Activated naive CD4-positive, alpha-beta T cell treated with anti-CD3 and anti-CD28 coated beads, Interleukin-2, amount 10 ng/mL, durations not matched to agents 7 days and 5 days (primary cell): ENCODE measurements at regions not wholly inside any gene's neighbourhood (a gene's known extent, or its start where the extent isn't known, plus 50 kb on each side); places are given as distances from the start of the nearest gene placed in this dataset.
"Not testable (repeated sequence)": the region's sequence is repeated elsewhere in the genome, so short reads cannot be mapped to it uniquely, and the experiment has no call there.

Source experiments
- CTCF ChIA-PET: fragments of 350-600 bp; sonication (Branson Sonifier 250); formaldehyde crosslinking; loops from one replicate; lab custom pipeline; 2021; ENCODE audit warnings: antibody characterized with exemption; lab: Charles Lee
- DNase-seq: peaks from one replicate; pipeline ENCODE4 v3.0.0-alpha.2; 2020
- H3K27ac Mint-ChIP-seq: one replicate; pipeline ENCODE4 v1.8.0; 2021; ENCODE audit warnings: mild to moderate bottlenecking, moderate library complexity, mixed read lengths
- H3K27me3 Mint-ChIP-seq: one replicate; pipeline ENCODE4 v1.8.0; 2021; ENCODE audit warnings: mild to moderate bottlenecking, mixed read lengths
- H3K36me3 Mint-ChIP-seq: one replicate; pipeline ENCODE4 v1.8.0; 2021; ENCODE audit warnings: mixed read lengths
- H3K4me1 Mint-ChIP-seq: one replicate; pipeline ENCODE4 v1.8.0; 2021; ENCODE audit warnings: mixed read lengths
- H3K4me3 Mint-ChIP-seq: one replicate; pipeline ENCODE4 v1.8.0; 2021; ENCODE audit warnings: mild to moderate bottlenecking, moderate library complexity, mixed read lengths
- H3K9me3 Mint-ChIP-seq: one replicate; pipeline ENCODE4 v1.8.0; 2021; ENCODE audit warnings: mixed read lengths

DNA sequence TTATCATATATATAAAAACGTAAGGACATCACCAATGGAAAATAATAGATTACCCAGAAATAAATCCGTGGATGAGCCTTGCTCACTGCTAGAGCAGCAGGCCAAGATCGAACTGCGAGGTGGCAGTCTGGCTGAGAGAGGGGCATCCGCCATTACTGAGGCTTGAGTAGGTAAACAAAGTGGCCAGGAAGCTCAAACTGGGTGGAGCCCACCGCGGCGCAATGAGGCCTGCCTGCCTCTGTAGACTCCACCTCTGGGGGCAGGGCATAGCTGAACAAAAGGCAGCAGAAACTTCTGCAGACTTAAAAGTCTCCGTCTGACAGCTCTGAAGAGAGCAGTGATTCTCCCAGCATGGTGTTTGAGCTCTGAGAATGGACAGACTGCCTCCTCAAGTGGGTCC is 1018.0 kb upstream of the SLC39A10 start:
- DNase-seq, H3K36me3 Mint-ChIP-seq, CTCF ChIA-PET, H3K27me3 Mint-ChIP-seq, H3K27ac Mint-ChIP-seq, H3K4me1 Mint-ChIP-seq, H3K4me3 Mint-ChIP-seq, H3K9me3 Mint-ChIP-seq: not testable (repeated sequence)

DNA sequence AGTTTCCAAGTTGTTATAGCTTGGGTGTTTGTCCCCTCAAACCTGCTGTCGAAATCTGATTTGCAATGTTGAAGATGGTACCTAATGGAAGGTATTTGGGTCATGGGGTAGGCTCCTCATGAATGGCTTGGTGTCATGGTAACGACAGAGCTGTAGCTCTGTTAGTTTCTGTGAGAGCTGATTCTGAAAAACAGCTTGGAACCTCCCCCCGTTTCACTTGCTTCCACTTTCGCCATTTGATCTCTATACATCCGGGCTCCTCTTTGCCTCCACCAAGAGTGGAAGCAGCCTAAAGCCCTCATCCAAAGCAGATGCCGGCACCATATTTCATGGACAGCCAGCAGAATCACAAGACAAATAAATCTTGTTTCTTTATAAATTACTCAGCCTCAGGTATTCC is 1035.1 kb upstream of the SLC39A10 start:
- Mint-ChIP-seq H3K9me3 (no peaks in the 10 kb centered on the region), H3K4me1 (no peaks in the 10 kb centered on the region), H3K27ac (no peak overlapping the region), H3K27me3 (no peaks in the 10 kb centered on the region), H3K36me3 (no peaks in the 10 kb centered on the region), H3K4me3 (no peak overlapping the region)
- DNase-seq, result no peak
- CTCF ChIA-PET, result no interaction called here

DNA sequence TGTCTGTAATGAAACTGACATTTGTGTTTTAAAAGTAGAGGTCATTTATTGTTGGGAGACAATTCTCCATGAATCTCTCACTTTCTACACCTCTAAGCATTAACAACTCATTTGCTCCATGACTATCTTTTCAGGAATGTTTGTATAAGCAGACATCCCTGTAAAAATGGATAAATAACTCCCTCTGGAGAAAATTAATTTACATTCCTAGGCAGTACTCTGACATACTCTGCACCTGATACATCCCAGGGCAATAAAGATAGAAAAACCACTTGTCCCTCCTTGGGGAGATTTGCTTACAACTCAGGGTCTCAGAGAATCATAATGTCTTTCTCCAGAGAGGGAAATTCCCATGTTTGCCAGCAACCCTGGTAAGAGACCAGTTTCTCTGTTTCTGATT is 1037.7 kb upstream of the SLC39A10 start:
- H3K27ac Mint-ChIP-seq, result no peak overlapping the region

DNA sequence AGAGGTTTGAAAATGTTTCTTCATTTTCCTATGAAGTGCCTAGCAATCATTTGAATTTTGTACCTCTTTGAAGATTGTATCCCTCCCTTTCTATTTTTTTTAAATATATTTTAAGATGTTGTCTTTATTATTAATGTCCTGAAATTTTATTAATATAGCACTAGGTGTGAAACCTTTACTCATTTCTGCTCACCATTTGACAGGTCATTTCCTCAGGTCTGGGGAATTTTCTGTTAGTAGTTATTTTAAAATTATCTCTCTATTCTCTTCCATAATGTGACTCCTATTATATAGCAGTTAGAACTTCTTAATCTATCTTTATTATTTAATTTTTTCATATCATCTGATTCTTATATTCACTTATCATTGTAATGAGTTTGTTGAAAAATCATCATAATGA is 1038.6 kb upstream of the SLC39A10 start:
- Mint-ChIP-seq H3K4me3 (no peak overlapping the region), H3K36me3 (no peaks in the 10 kb centered on the region), H3K9me3 (no peaks in the 10 kb centered on the region), H3K27ac (no peak overlapping the region), H3K27me3 (no peaks in the 10 kb centered on the region), H3K4me1 (no peaks in the 10 kb centered on the region)
- CTCF ChIA-PET, result no interaction called here
- no peak for DNase-seq

More for the DNA sequence above, 1037.7 kb upstream of the SLC39A10 start:
- CTCF ChIA-PET, result no interaction called here
- no peak overlapping the region for H3K4me3 Mint-ChIP-seq
- H3K27me3 Mint-ChIP-seq, result no peaks in the 10 kb centered on the region
- no peaks in the 10 kb centered on the region for H3K4me1 Mint-ChIP-seq
- H3K36me3 Mint-ChIP-seq, result no peaks in the 10 kb centered on the region
- no peaks in the 10 kb centered on the region for H3K9me3 Mint-ChIP-seq
- no peak for DNase-seq

DNA sequence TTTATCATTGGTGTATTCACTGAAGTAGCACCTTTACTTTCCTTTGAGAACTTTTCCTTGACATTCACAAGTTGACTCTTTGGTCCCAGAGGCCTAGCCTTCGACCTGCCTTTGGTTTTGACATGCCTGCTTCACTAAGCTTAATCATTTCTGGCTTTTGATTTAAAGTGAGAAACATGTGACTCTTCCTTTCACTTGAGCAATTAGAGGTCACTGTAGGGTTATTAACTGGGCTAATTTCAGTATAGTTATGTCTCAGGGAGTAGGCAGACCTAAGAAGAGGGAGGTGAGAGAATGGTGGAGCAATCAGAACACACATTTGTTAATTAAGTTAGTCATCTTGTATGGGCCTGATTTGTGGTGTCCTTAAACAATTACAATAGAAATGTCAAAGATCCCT is 1040.7 kb upstream of the SLC39A10 start:
- CTCF ChIA-PET, result no interaction called here
- H3K9me3 Mint-ChIP-seq, result peaks cover 6% of the 10 kb centered on the region

DNA sequence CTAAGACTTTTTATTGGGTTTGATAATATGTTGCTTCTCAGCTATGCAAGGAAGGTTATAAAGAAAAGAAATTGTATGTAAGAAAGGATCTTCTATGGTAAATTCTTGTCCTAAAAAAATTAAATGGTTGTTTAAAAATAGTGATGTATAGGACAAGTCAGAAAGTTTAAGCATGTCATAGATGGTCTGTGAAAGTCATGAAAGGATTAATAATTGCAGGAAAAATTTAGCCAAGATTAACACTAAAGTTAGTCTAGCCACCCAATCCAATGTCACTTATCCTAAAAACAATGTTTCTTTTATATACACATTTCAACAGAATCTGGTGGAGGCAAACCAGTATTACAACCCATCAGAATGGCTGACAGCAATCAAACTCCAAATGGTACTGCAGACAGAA is 1046.7 kb upstream of the SLC39A10 start:
- no peaks in the 10 kb centered on the region for H3K4me1 Mint-ChIP-seq
- peaks cover 10% of the 10 kb centered on the region for H3K9me3 Mint-ChIP-seq
- no peak overlapping the region for H3K27ac Mint-ChIP-seq
- no peak for DNase-seq
- CTCF ChIA-PET, result no interaction called here
- H3K36me3 Mint-ChIP-seq, result no peaks in the 10 kb centered on the region
- no peak overlapping the region for H3K4me3 Mint-ChIP-seq
- no peaks in the 10 kb centered on the region for H3K27me3 Mint-ChIP-seq

More for the DNA sequence above, 1040.7 kb upstream of the SLC39A10 start:
- H3K4me1 Mint-ChIP-seq, result no peaks in the 10 kb centered on the region
- H3K36me3 Mint-ChIP-seq, result no peaks in the 10 kb centered on the region
- H3K27ac Mint-ChIP-seq, result no peak overlapping the region
- DNase-seq, result no peak
- no peak overlapping the region for H3K4me3 Mint-ChIP-seq
- H3K27me3 Mint-ChIP-seq, result no peaks in the 10 kb centered on the region

DNA sequence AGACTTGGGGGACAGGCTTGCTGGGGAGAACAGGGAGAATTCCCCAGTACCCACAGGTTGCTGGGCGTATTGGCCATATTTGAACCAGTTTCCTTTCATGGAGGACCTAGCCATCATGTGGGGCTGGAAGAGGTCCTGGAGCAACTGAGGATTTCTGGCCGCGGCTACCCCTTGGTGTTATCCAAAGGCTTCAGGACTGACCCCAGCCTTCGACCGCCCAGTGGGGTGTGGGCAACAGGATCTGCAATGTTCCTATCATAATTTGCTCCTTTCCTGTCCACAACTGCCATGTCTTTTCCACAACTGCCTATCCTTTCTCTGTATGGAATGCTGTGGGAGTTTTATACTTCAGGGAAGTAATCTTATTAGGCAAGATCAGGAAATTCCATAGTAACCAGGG is 1053.6 kb upstream of the SLC39A10 start:
- CTCF ChIA-PET, result no interaction called here
- H3K4me1 Mint-ChIP-seq, result no peaks in the 10 kb centered on the region
- DNase-seq, result no peak
- H3K36me3 Mint-ChIP-seq, result no peaks in the 10 kb centered on the region
- H3K27me3 Mint-ChIP-seq, result no peaks in the 10 kb centered on the region
- no peak overlapping the region for H3K27ac Mint-ChIP-seq
- peaks cover 1% of the 10 kb centered on the region for H3K9me3 Mint-ChIP-seq
- no peak overlapping the region for H3K4me3 Mint-ChIP-seq

DNA sequence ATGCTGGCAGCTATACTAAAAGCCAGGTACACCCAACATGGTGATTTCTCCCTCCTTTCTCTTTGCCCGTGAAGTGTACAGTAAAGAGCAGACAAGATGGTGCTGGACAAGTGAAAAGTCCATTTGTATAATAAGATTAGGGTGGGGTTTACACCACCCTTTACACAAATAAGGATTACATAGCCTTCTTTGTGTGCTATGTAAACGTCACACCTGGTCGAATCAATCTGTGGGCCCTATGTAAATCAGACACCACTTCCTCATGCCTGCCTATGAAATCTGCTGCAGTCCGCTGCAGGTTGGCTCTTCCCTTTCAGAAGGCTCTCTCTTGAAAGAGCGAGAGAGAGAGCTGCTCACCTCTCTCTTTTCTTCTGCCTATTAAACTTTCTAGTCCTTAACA is 1054.3 kb upstream of the SLC39A10 start:
- no peaks in the 10 kb centered on the region for H3K27me3 Mint-ChIP-seq
- no peak overlapping the region for H3K4me3 Mint-ChIP-seq
- CTCF ChIA-PET, result no interaction called here
- no peak for DNase-seq
- H3K36me3 Mint-ChIP-seq, result no peaks in the 10 kb centered on the region
- peaks cover 1% of the 10 kb centered on the region for H3K9me3 Mint-ChIP-seq
- H3K27ac Mint-ChIP-seq, result no peak overlapping the region
- no peaks in the 10 kb centered on the region for H3K4me1 Mint-ChIP-seq

DNA sequence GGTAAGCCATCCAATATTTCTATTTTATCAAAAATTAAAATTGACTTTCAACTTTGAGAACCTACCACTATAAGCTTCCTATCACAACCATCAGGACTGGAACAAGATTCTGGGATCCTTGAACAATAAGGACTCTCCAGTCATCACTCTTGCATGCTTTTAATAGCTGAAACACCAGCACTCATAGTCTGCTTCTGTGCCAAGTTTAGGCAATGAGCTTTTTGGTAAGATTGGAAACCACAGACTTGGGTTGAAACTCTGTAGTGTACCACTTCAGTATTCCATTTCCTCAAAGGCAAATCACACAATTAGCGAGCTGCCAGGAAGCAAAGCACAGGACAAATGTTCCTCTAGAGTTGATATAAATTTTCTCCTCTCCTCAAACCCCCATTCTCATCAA is 1065.8 kb upstream of the SLC39A10 start:
- CTCF ChIA-PET, result no interaction called here
- Mint-ChIP-seq H3K4me1 (no peaks in the 10 kb centered on the region), H3K27ac (no peak overlapping the region), H3K4me3 (no peak overlapping the region), H3K27me3 (no peaks in the 10 kb centered on the region), H3K36me3 (no peaks in the 10 kb centered on the region), H3K9me3 (no peaks in the 10 kb centered on the region)
- no peak for DNase-seq

DNA sequence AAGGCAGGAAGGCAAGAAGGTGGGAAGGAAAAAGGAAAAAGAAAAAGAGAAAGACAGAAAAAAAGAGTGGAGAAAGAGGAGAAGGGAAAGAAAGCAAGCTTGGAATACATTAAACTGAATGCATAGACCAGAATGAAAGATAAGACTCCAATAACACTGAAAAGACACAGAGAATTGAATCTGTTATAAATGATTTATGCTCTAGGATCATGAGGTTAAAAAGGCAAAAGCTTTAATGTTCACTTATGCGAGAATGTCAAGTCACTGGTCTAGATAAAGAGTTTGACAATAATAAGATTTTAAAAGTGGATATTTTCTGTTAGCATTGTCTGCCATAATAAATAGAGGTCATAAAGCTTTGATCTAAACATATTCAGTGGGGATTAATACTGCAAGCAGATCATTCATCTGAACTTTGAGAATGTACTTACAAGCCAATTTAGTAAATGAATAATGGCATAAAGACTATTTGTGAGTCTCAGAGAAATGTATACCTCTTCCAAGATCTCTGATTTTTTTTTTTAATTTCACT is 1069.2 kb upstream of the SLC39A10 start:
- Mint-ChIP-seq H3K9me3 (no peaks in the 10 kb centered on the region), H3K4me3 (no peak overlapping the region), H3K27ac (no peak overlapping the region), H3K36me3 (no peaks in the 10 kb centered on the region), H3K27me3 (no peaks in the 10 kb centered on the region), H3K4me1 (no peaks in the 10 kb centered on the region)
- DNase-seq, result no peak
- CTCF ChIA-PET, result no interaction called here

DNA sequence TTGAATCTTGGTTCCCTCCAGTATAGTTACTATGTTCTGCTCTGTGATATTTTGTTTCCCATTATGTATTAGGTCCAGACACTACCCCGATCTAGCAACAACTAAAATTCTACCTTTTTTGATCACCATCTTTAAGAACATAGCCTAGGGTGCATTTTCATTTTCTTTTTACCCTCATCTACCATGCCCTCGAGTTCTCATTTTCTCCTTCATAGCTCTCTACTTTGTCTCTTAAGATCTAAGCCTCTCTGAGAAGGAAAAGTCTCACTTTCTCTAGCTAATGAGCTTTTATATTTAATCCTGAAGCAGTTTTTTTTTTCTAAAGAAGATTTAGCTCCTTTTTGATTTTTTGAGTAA is 1089.4 kb upstream of the SLC39A10 start:
- no peaks in the 10 kb centered on the region for H3K9me3 Mint-ChIP-seq
- no peak for DNase-seq
- no peaks in the 10 kb centered on the region for H3K27me3 Mint-ChIP-seq
- no peak overlapping the region for H3K27ac Mint-ChIP-seq
- H3K36me3 Mint-ChIP-seq, result no peaks in the 10 kb centered on the region
- H3K4me3 Mint-ChIP-seq, result no peak overlapping the region
- no peaks in the 10 kb centered on the region for H3K4me1 Mint-ChIP-seq
- CTCF ChIA-PET, result no interaction called here

DNA sequence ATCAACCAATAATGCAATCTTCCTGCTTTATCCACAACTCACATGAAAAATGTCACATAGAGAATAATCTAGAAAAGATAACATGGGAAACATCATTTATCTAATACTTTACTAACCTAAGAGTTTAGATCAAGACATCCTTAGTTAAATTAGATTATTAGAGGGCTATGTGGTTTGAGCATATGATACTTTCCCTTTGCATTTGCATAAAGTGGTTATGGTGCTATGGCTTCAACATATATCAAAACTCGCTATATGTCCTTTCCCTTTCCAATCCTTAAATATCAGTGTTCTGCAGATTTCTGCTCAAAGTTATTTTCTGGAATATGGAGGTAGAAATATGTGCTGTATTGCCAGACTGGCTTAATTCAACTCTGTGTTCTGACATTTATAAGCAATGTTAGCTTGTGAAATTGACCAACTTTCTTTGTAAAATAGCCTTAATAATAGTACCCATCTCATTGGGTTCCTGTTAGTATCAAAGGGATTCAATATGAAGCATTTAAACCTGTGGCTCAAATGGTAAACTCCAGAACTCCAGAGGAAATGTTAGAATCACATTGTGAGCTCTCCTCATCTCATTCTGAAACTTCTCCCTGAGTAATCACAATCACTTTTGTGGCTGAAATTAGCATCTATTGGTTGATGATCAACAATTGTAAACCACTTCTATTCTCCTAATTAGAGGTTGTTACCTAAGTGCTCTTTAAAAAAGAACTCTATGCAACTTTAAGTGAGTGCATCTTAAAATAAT is 1089.9 kb upstream of the SLC39A10 start:
- H3K36me3 Mint-ChIP-seq, result no peaks in the 10 kb centered on the region
- H3K4me3 Mint-ChIP-seq, result no peak overlapping the region
- no peak overlapping the region for H3K27ac Mint-ChIP-seq
- no peaks in the 10 kb centered on the region for H3K27me3 Mint-ChIP-seq
- CTCF ChIA-PET, result no interaction called here
- DNase-seq, result no peak
- no peaks in the 10 kb centered on the region for H3K9me3 Mint-ChIP-seq
- H3K4me1 Mint-ChIP-seq, result no peaks in the 10 kb centered on the region

DNA sequence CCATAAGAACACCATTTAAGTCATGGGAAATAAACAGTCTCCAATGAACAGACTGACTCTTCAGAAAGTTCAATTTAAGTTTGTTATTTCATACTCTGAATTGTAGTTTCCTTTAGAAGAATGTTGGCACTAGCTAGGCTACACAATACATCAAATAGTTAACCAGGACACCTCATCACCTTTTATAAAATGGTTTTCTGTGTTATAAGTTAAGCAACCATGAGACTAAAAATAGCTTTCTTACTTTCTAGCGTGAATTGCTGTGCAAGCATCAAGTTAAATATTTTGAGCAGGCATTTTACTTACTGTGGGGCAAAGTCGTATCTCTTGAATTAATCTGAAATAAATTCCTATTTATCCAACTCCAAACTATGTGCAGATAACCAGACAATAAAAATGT is 1092.6 kb upstream of the SLC39A10 start:
- no peak overlapping the region for H3K4me3 Mint-ChIP-seq
- no peak for DNase-seq
- no peaks in the 10 kb centered on the region for H3K36me3 Mint-ChIP-seq
- H3K4me1 Mint-ChIP-seq, result no peaks in the 10 kb centered on the region
- no peaks in the 10 kb centered on the region for H3K9me3 Mint-ChIP-seq
- H3K27ac Mint-ChIP-seq, result no peak overlapping the region
- H3K27me3 Mint-ChIP-seq, result no peaks in the 10 kb centered on the region
- CTCF ChIA-PET, result no interaction called here

DNA sequence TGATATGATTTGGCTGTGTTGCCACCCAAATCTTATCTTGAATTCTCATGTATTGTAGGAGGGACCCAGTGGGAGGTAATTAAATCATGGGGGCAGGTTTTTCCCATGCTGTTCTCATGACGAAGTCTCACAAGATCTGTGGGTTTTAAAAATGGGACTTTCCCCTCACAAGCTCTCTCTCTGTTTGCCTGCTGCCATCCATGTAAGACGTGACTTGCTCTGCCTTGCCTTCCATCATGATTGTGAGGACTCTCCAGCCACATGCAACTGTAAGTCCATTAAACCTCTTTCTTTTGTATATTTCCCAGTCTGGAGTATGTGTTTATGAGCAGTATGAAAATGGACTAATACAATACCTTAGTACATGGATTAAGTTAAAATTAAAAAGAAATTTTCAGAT is 1094.7 kb upstream of the SLC39A10 start:
- Mint-ChIP-seq H3K27ac (no peak overlapping the region), H3K36me3 (no peaks in the 10 kb centered on the region), H3K27me3 (no peaks in the 10 kb centered on the region), H3K4me1 (no peaks in the 10 kb centered on the region), H3K9me3 (no peaks in the 10 kb centered on the region), H3K4me3 (no peak overlapping the region)
- CTCF ChIA-PET, result no interaction called here
- DNase-seq, result no peak

DNA sequence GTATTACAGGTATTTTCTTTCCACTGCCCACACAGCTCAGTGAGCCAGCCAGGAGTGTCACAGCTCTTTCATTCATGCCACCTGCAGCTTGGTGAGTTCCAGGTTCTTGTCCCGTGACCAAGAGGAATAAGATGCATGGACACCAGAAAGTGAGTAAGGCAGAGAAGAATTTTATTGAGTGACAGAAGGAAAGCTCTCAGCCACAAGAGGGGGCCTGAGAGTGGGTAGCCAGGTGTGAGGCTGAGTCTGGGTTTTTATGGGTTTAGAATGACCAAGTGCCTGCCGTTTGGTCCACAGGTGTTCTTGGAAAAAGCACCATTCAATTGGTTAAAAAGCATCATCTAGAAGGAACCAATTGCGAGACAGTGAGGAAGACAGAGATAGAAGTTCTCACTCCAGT is 1097.1 kb upstream of the SLC39A10 start:
- no peaks in the 10 kb centered on the region for H3K4me1 Mint-ChIP-seq
- H3K9me3 Mint-ChIP-seq, result no peaks in the 10 kb centered on the region
- no peak overlapping the region for H3K27ac Mint-ChIP-seq
- no peak overlapping the region for H3K4me3 Mint-ChIP-seq
- CTCF ChIA-PET, result interaction anchor here (1.7 kb wide), 1 partner anchor 13 kb away, joined by 7 read pairs; no protein-coding TSS in a partner anchor
- no peak for DNase-seq
- no peaks in the 10 kb centered on the region for H3K36me3 Mint-ChIP-seq
- H3K27me3 Mint-ChIP-seq, result no peaks in the 10 kb centered on the region
